ENCODE measurements at regions not wholly inside any gene's neighbourhood (a gene's known extent, or its start where the extent isn't known, plus 50 kb on each side); places are given as distances from the start of the nearest gene placed in this dataset.

DNA sequence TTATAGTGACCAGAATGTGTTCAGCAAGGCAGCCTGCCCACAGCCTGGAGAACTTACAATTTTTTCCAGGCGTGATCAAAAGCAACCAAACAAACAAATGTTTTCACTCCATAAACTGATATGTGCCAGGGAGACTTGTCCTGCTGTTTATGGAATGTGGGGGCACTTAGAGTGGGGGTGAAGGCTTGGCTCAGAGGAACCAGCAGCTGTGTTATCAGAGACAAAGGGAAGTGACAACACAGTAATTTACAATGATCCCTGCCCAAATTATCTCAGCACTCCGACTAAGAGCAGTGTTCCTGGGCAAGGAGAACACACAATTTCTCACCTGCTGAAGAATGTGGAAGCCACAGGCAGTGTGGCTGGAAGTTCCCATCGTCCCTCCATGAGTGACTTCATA lies 429.1 kb upstream of the IRX4 start:
- CTCF ChIA-PET, result no interaction called here
- POLR2A ChIA-PET, result no interaction called here
- H3K9me3 ChIP-seq (ENCODE audit: control extremely low read depth in 1 of 5, control insufficient read depth in 4 of 5, insufficient read depth in 2 of 5, low read depth in 1 of 5, low read length in 4 of 5), result peaks cover 0 to 3% (median 0%) of the 10 kb centered on the region in 5 experiments

GRCh38 chr5:2310946-2311345 lies 428.2 kb upstream of the IRX4 start:
- Histone ChIP-seq H3K27ac (ENCODE audit: insufficient read depth in 1 of 2, low read depth in 1 of 2, low read length in 2 of 2, poor library complexity in 1 of 2, severe bottlenecking in 2 of 2) (no peak overlapping the region), H3K27me3 (replicated peaks in 2 of 5; ENCODE audit: control insufficient read depth in 4 of 5, insufficient read depth in 5 of 5, low read length in 4 of 5) (no peaks in the 10 kb centered on the region), H3K36me3 (ENCODE audit: control insufficient read depth in 4 of 4, insufficient read depth in 4 of 4, low read length in 3 of 4) (no peaks in the 10 kb centered on the region), H3K4me1 (ENCODE audit: control extremely low read depth in 1 of 4, control insufficient read depth in 4 of 4, insufficient read depth in 4 of 4, low read length in 3 of 4) (no peaks in the 10 kb centered on the region), H3K4me3 (ENCODE audit: control insufficient read depth in 1 of 7, extremely low read depth in 1 of 7, insufficient read depth in 4 of 7, low read depth in 2 of 7, low read length in 6 of 7) (no peak overlapping the region), H3K9me3 (ENCODE audit: control extremely low read depth in 1 of 5, control insufficient read depth in 4 of 5, insufficient read depth in 2 of 5, low read depth in 1 of 5, low read length in 4 of 5) (peaks cover 0 to 3% (median 0%) of the 10 kb centered on the region in 5 experiments)
- CTCF ChIA-PET, result no interaction called here
- POLR2A ChIA-PET, result no interaction called here
- no peak for DNase-seq
- 95% methylated on average over 6 of the region's 10 CpGs for WGBS (ENCODE audit: insufficient coverage)

More for the DNA sequence above, 429.1 kb upstream of the IRX4 start:
- H3K27ac ChIP-seq (ENCODE audit: insufficient read depth in 1 of 2, low read depth in 1 of 2, low read length in 2 of 2, poor library complexity in 1 of 2, severe bottlenecking in 2 of 2), result no peak overlapping the region
- no peaks in the 10 kb centered on the region for H3K4me1 ChIP-seq (ENCODE audit: control extremely low read depth in 1 of 4, control insufficient read depth in 4 of 4, insufficient read depth in 4 of 4, low read length in 3 of 4)
- no peak overlapping the region for H3K4me3 ChIP-seq (ENCODE audit: control insufficient read depth in 1 of 7, extremely low read depth in 1 of 7, insufficient read depth in 4 of 7, low read depth in 2 of 7, low read length in 6 of 7)
- no peak for DNase-seq
- WGBS (ENCODE audit: insufficient coverage), result 44% methylated on average over 3 of the region's 3 CpGs
- H3K36me3 ChIP-seq (ENCODE audit: control insufficient read depth in 4 of 4, insufficient read depth in 4 of 4, low read length in 3 of 4), result no peaks in the 10 kb centered on the region
- no peaks in the 10 kb centered on the region for H3K27me3 ChIP-seq (replicated peaks in 2 of 5; ENCODE audit: control insufficient read depth in 4 of 5, insufficient read depth in 5 of 5, low read length in 4 of 5)

DNA sequence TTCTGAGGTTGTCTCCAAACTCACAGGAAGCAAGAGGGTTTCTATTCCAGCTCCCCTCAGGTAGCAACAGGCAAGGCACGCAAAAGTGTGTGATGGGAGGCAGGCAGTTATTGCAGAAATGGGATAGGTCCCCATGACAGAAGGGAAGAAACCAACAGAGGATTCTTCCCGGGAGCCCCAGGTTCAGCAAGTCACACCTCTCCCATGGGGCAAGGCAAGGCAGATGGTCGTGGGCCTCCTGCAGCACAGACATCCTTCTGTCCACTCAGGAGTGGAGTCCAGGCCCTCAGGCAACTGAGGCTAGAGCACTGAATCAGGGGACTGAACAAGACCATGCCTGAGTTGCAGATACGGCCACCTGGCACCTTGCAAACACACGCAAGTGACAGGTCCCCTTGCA lies 424.9 kb upstream of the IRX4 start:
- peaks cover 0 to 2% (median 0%) of the 10 kb centered on the region in 5 experiments for H3K27me3 ChIP-seq (replicated peaks in 2 of 5; ENCODE audit: control insufficient read depth in 4 of 5, insufficient read depth in 5 of 5, low read length in 4 of 5)
- WGBS (ENCODE audit: insufficient coverage), result 100% methylated on average over 4 of the region's 5 CpGs
- POLR2A ChIA-PET, result no interaction called here
- H3K27ac ChIP-seq (ENCODE audit: insufficient read depth in 1 of 2, low read depth in 1 of 2, low read length in 2 of 2, poor library complexity in 1 of 2, severe bottlenecking in 2 of 2), result no peak overlapping the region
- DNase-seq, result no peak
- CTCF ChIA-PET, result no interaction called here
- peaks cover 0 to 2% (median 0%) of the 10 kb centered on the region in 5 experiments for H3K9me3 ChIP-seq (ENCODE audit: control extremely low read depth in 1 of 5, control insufficient read depth in 4 of 5, insufficient read depth in 2 of 5, low read depth in 1 of 5, low read length in 4 of 5)
- no peak overlapping the region for H3K4me3 ChIP-seq (ENCODE audit: control insufficient read depth in 1 of 7, extremely low read depth in 1 of 7, insufficient read depth in 4 of 7, low read depth in 2 of 7, low read length in 6 of 7)
- no peaks in the 10 kb centered on the region for H3K4me1 ChIP-seq (ENCODE audit: control extremely low read depth in 1 of 4, control insufficient read depth in 4 of 4, insufficient read depth in 4 of 4, low read length in 3 of 4)
- H3K36me3 ChIP-seq (ENCODE audit: control insufficient read depth in 4 of 4, insufficient read depth in 4 of 4, low read length in 3 of 4), result no peaks in the 10 kb centered on the region

DNA sequence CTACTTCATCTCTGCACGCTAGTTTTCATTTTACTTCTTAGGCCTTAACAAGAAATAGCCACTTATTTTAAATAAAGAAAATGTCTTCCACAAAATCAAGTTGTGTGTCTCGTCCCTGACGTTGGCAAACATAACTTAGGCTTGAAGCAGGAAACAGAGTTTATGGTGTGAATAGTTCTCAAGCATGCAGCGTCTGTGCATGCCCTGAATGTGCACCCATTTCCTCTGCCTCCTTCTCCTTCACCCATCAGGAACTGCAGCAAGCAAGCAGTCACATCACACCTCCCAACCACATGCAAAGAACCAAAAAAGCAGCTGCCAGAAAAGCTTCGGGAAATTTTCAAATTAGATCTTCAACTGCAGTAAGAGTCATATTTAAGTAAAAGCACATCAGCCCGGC lies 424.0 kb upstream of the IRX4 start:
- ChIA-PET CTCF (no interaction called here), POLR2A (no interaction called here)
- H3K4me3 ChIP-seq (ENCODE audit: control insufficient read depth in 1 of 7, extremely low read depth in 1 of 7, insufficient read depth in 4 of 7, low read depth in 2 of 7, low read length in 6 of 7), result no peak overlapping the region
- no peak overlapping the region for H3K27ac ChIP-seq (ENCODE audit: insufficient read depth in 1 of 2, low read depth in 1 of 2, low read length in 2 of 2, poor library complexity in 1 of 2, severe bottlenecking in 2 of 2)
- WGBS (ENCODE audit: insufficient coverage), result 97% methylated on average over 5 of the region's 6 CpGs
- no peaks in the 10 kb centered on the region for H3K4me1 ChIP-seq (ENCODE audit: control extremely low read depth in 1 of 4, control insufficient read depth in 4 of 4, insufficient read depth in 4 of 4, low read length in 3 of 4)
- H3K27me3 ChIP-seq (replicated peaks in 2 of 5; ENCODE audit: control insufficient read depth in 4 of 5, insufficient read depth in 5 of 5, low read length in 4 of 5), result peaks cover 0 to 3% (median 0%) of the 10 kb centered on the region in 5 experiments
- DNase-seq, result no peak
- H3K36me3 ChIP-seq (ENCODE audit: control insufficient read depth in 4 of 4, insufficient read depth in 4 of 4, low read length in 3 of 4), result no peaks in the 10 kb centered on the region
- H3K9me3 ChIP-seq (ENCODE audit: control extremely low read depth in 1 of 5, control insufficient read depth in 4 of 5, insufficient read depth in 2 of 5, low read depth in 1 of 5, low read length in 4 of 5), result peaks cover 0 to 2% (median 0%) of the 10 kb centered on the region in 5 experiments

DNA sequence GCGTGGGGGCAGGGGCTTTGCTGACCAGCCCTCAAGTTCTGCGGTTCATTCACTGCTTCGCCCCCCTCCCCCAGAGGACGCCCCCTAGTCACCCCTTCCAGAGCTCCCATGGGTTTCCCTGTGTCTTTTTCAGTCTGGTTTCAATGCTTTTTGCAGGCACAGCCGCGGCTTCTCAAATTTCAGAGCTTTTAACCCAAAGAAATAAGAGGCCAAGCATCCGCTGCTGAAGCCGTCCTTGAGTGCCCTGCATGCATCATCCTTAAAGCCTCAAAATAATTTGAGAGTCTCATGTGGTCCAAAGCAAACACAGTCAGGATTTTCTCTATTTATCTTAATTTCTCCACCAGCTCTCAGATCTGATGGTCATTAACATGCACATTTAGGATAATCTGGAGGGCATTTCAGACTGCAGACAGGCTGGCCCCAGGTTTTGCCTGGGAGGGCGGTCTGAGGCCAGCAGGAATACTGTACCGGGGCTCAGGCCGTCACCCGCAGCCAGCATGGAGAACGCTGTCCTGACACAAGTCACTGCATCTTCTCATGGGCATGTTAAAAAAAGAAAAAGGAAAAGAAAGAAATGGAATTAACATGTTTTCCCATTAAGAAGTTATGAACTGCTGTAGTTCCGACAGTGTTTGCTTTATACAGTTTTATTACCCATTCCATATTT lies 420.8 kb upstream of the IRX4 start:
- peaks cover 0 to 3% (median 0%) of the 10 kb centered on the region in 5 experiments for H3K27me3 ChIP-seq (replicated peaks in 2 of 5; ENCODE audit: control insufficient read depth in 4 of 5, insufficient read depth in 5 of 5, low read length in 4 of 5)
- no peaks in the 10 kb centered on the region for H3K4me1 ChIP-seq (ENCODE audit: control extremely low read depth in 1 of 4, control insufficient read depth in 4 of 4, insufficient read depth in 4 of 4, low read length in 3 of 4)
- DNase-seq, result no peak
- no peak overlapping the region for H3K27ac ChIP-seq (ENCODE audit: insufficient read depth in 1 of 2, low read depth in 1 of 2, low read length in 2 of 2, poor library complexity in 1 of 2, severe bottlenecking in 2 of 2)
- WGBS (ENCODE audit: insufficient coverage), result 60% methylated on average over 3 of the region's 14 CpGs
- no peaks in the 10 kb centered on the region for H3K36me3 ChIP-seq (ENCODE audit: control insufficient read depth in 4 of 4, insufficient read depth in 4 of 4, low read length in 3 of 4)
- ChIA-PET POLR2A (no interaction called here), CTCF (no interaction called here)
- peaks cover 0 to 2% (median 0%) of the 10 kb centered on the region in 5 experiments for H3K9me3 ChIP-seq (ENCODE audit: control extremely low read depth in 1 of 5, control insufficient read depth in 4 of 5, insufficient read depth in 2 of 5, low read depth in 1 of 5, low read length in 4 of 5)
- no peak overlapping the region for H3K4me3 ChIP-seq (ENCODE audit: control insufficient read depth in 1 of 7, extremely low read depth in 1 of 7, insufficient read depth in 4 of 7, low read depth in 2 of 7, low read length in 6 of 7)

GRCh38 chr5:2302169-2302568 lies 419.4 kb upstream of the IRX4 start:
- ChIA-PET CTCF (no interaction called here), POLR2A (no interaction called here)
- Histone ChIP-seq H3K36me3 (ENCODE audit: control insufficient read depth in 4 of 4, insufficient read depth in 4 of 4, low read length in 3 of 4) (no peaks in the 10 kb centered on the region), H3K9me3 (ENCODE audit: control extremely low read depth in 1 of 5, control insufficient read depth in 4 of 5, insufficient read depth in 2 of 5, low read depth in 1 of 5, low read length in 4 of 5) (peaks cover 0 to 2% (median 0%) of the 10 kb centered on the region in 5 experiments), H3K27me3 (replicated peaks in 2 of 5; ENCODE audit: control insufficient read depth in 4 of 5, insufficient read depth in 5 of 5, low read length in 4 of 5) (peaks cover 0 to 3% (median 0%) of the 10 kb centered on the region in 5 experiments), H3K27ac (ENCODE audit: insufficient read depth in 1 of 2, low read depth in 1 of 2, low read length in 2 of 2, poor library complexity in 1 of 2, severe bottlenecking in 2 of 2) (no peak overlapping the region), H3K4me1 (ENCODE audit: control extremely low read depth in 1 of 4, control insufficient read depth in 4 of 4, insufficient read depth in 4 of 4, low read length in 3 of 4) (no peaks in the 10 kb centered on the region), H3K4me3 (ENCODE audit: control insufficient read depth in 1 of 7, extremely low read depth in 1 of 7, insufficient read depth in 4 of 7, low read depth in 2 of 7, low read length in 6 of 7) (no peak overlapping the region)
- 84% methylated on average over 14 of the region's 16 CpGs for WGBS (ENCODE audit: insufficient coverage)
- DNase-seq, result no peak

- no peaks in the 10 kb centered on the region for H3K36me3 ChIP-seq (ENCODE audit: control insufficient read depth in 4 of 4, insufficient read depth in 4 of 4, low read length in 3 of 4)
- no peak for DNase-seq
- peaks cover 0 to 3% (median 0%) of the 10 kb centered on the region in 5 experiments for H3K27me3 ChIP-seq (replicated peaks in 2 of 5; ENCODE audit: control insufficient read depth in 4 of 5, insufficient read depth in 5 of 5, low read length in 4 of 5)
- no peak overlapping the region for H3K27ac ChIP-seq (ENCODE audit: insufficient read depth in 1 of 2, low read depth in 1 of 2, low read length in 2 of 2, poor library complexity in 1 of 2, severe bottlenecking in 2 of 2)
- CTCF ChIA-PET, result no interaction called here
- no peaks in the 10 kb centered on the region for H3K4me1 ChIP-seq (ENCODE audit: control extremely low read depth in 1 of 4, control insufficient read depth in 4 of 4, insufficient read depth in 4 of 4, low read length in 3 of 4)
- H3K4me3 ChIP-seq (ENCODE audit: control insufficient read depth in 1 of 7, extremely low read depth in 1 of 7, insufficient read depth in 4 of 7, low read depth in 2 of 7, low read length in 6 of 7), result no peak overlapping the region
- POLR2A ChIA-PET, result no interaction called here
- 96% methylated on average over 14 of the region's 22 CpGs for WGBS (ENCODE audit: insufficient coverage)
- H3K9me3 ChIP-seq (ENCODE audit: control extremely low read depth in 1 of 5, control insufficient read depth in 4 of 5, insufficient read depth in 2 of 5, low read depth in 1 of 5, low read length in 4 of 5), result peaks cover 0 to 2% (median 0%) of the 10 kb centered on the region in 5 experiments
These were observed 418.3 kb upstream of the IRX4 start for GRCh38 chr5:2300861-2301574.
